GM23338 (cell line): ENCODE measurements at regions not wholly inside any gene's neighbourhood (a gene's known extent, or its start where the extent isn't known, plus 50 kb on each side); places are given as distances from the start of the nearest gene placed in this dataset.

Experiments used
- ATAC-seq: fragments of 200-7000 bp; cut with Tn5 transposase; 3 replicates; pipeline ENCODE4 v1.9.1; 2020
- DNase-seq: peaks from one replicate; pipeline ENCODE4 v3.0.0-alpha.2; 2015; ENCODE audit warnings: low spot score
- H2AFZ ChIP-seq: fragments of 200-600 bp; sonication (generic); 2 replicates; pipeline ENCODE4 v1.8.0; 2016; ENCODE audit warnings: antibody characterized with exemption, mild to moderate bottlenecking, moderate library complexity
- H3F3A ChIP-seq: fragments of 200-600 bp; sonication (generic); replicated peaks from 2 replicates; pipeline ENCODE4 v1.8.0; 2017; ENCODE audit warnings: antibody characterized with exemption, mixed run types, low read depth
- H3K27ac ChIP-seq: fragments of 200-600 bp; sonication (generic); 2 replicates; pipeline ENCODE4 v1.6.1; 2016; ENCODE audit warnings: low read depth
- H3K27me3 ChIP-seq: fragments of 200-600 bp; sonication (generic); 2 replicates; pipeline ENCODE4 v1.8.0; 2016; ENCODE audit warnings: mild to moderate bottlenecking, mixed run types, moderate library complexity; ENCODE audit not compliant: insufficient read depth
- H3K36me3 ChIP-seq: fragments of 200-600 bp; sonication (generic); 2 replicates; pipeline ENCODE4 v1.8.0; 2016; ENCODE audit warnings: mild to moderate bottlenecking; ENCODE audit not compliant: insufficient read depth
- H3K4me1 ChIP-seq: fragments of 200-600 bp; sonication (generic); 2 replicates; pipeline ENCODE4 v1.8.0; 2016; ENCODE audit warnings: mild to moderate bottlenecking, moderate library complexity; ENCODE audit not compliant: insufficient read depth
- H3K4me2 ChIP-seq: fragments of 200-600 bp; sonication (generic); 2 replicates; pipeline ENCODE4 v1.7.1; 2017; ENCODE audit warnings: mixed run types
- H3K4me3 ChIP-seq: fragments of 200-600 bp; sonication (generic); 2 replicates; pipeline ENCODE4 v1.6.1; 2016; ENCODE audit warnings: mixed run types
- H3K79me2 ChIP-seq: fragments of 200-600 bp; sonication (generic); replicated peaks from 2 replicates; pipeline ENCODE4 v1.8.0; 2017; ENCODE audit warnings: mild to moderate bottlenecking; ENCODE audit not compliant: insufficient read depth
- H3K9me2 ChIP-seq: fragments of 200-600 bp; sonication (generic); 2 replicates; pipeline ENCODE4 v1.8.0; 2017; ENCODE audit not compliant: insufficient read depth
- H4K20me1 ChIP-seq: fragments of 200-600 bp; sonication (generic); replicated peaks from 2 replicates; pipeline ENCODE4 v1.8.0; 2017; ENCODE audit warnings: mild to moderate bottlenecking; ENCODE audit not compliant: insufficient read depth
- H3K27ac Mint-ChIP-seq: 2 replicates; pipeline ENCODE4 v1.8.0; 2020; ENCODE audit warnings: inconsistent platforms, mild to moderate bottlenecking, moderate library complexity, mixed read lengths
- H3K27me3 Mint-ChIP-seq: 3 replicates; pipeline ENCODE4 v1.8.0; 2022; ENCODE audit warnings: low read depth, mild to moderate bottlenecking, moderate library complexity, mixed read lengths, inconsistent platforms; ENCODE audit not compliant: insufficient read depth, poor library complexity
- H3K36me3 Mint-ChIP-seq: 3 replicates; pipeline ENCODE4 v1.8.0; 2021; ENCODE audit warnings: low read depth, mild to moderate bottlenecking, inconsistent platforms, moderate library complexity, mixed read lengths
- H3K4me1 Mint-ChIP-seq: 3 replicates; pipeline ENCODE4 v1.8.0; 2020; ENCODE audit warnings: mild to moderate bottlenecking, inconsistent platforms, mixed read lengths
- H3K4me3 Mint-ChIP-seq: 3 replicates; pipeline ENCODE4 v1.8.0; 2021; ENCODE audit warnings: moderate library complexity, mild to moderate bottlenecking, inconsistent platforms, mixed read lengths
- H3K9me3 Mint-ChIP-seq: 3 replicates; pipeline ENCODE4 v1.8.0; 2020; ENCODE audit warnings: moderate library complexity, mild to moderate bottlenecking, inconsistent platforms, mixed read lengths
- CREB1 ChIP-seq: fragments of 250-450 bp; sonication (Bioruptor Pico); IDR thresholded peaks from 2 replicates; pipeline ENCODE4 v1.5.0; 2020; ENCODE audit warnings: low read depth, mild to moderate bottlenecking, moderate library complexity
- EZH2phosphoT487 ChIP-seq: fragments of 200-600 bp; sonication (generic); IDR thresholded peaks from one replicate; pipeline ENCODE4 v1.8.1; 2018; ENCODE audit warnings: antibody characterized with exemption; ENCODE audit not compliant: unreplicated experiment
- JUNB ChIP-seq: IDR thresholded peaks from one replicate; pipeline ENCODE4 v1.6.1; 2016; ENCODE audit warnings: antibody characterized with exemption; ENCODE audit not compliant: unreplicated experiment
- NANOG ChIP-seq: IDR thresholded peaks from 2 replicates; pipeline ENCODE4 v1.6.1; 2016; ENCODE audit warnings: antibody characterized with exemption, borderline replicate concordance
- POLR2AphosphoS5 ChIP-seq: IDR thresholded peaks from 2 replicates; pipeline ENCODE4 v1.6.1; 2016; ENCODE audit warnings: antibody characterized with exemption, low read depth
- ZNF114 ChIP-seq: fragments of 250-450 bp; sonication (Bioruptor Pico); IDR thresholded peaks from 2 replicates; pipeline ENCODE4 v1.5.0; 2020; ENCODE audit warnings: mild to moderate bottlenecking, moderate library complexity
- ZNF331 ChIP-seq: fragments of 250-450 bp; sonication (Bioruptor Pico); IDR thresholded peaks from 2 replicates; pipeline ENCODE4 v1.5.0; 2020; ENCODE audit warnings: low read depth, mild to moderate bottlenecking, moderate library complexity
- TF ChIP-seq, protein P1 (sequence below): fragments of 250-450 bp; sonication (Bioruptor Pico); IDR thresholded peaks from 2 replicates; pipeline ENCODE4 v1.5.0; 2020; ENCODE audit warnings: mild to moderate bottlenecking, moderate library complexity
- TF ChIP-seq, protein P2 (sequence below): IDR thresholded peaks from 2 replicates; pipeline ENCODE4 v1.6.1; 2016; ENCODE audit warnings: antibody characterized with exemption

DNA sequence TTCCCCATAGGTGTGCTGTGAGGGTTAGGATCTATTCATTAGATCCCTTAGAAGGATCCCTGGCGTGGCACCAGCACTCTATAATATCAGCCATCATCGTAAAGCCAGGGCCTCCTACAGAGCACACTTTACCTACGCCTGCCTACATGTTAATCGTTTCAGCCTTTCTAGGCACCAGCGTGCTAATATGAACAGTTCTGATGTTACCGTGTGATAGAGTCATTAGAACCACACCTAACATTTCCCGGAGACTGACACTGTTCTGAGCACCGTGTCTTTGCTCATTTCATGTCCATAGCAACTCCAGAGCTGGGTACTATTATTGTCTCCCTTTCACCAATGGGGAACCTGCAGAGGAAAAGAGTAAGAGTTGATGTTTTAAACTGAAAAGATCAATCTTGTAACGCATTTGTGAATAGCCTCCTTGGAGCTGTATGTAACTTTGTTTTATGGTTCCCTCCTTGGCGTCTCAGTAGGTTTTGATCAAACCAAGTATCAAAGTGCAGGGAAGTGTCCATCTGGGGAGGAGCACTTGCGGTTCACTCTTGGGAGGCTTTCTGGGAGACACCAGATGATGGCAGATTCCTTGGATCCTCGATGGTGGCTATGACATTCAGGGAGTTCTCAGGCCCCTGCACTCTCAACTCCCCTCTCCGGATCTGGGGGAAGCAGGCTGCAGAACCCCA, 73.8 kb upstream of the KCNG1 start:
- no peak overlapping the region for H3K27ac Mint-ChIP-seq
- no peaks in the 10 kb centered on the region for H3K9me2 ChIP-seq
- H3K4me2 ChIP-seq, result no peak overlapping the region
- H3K9me3 Mint-ChIP-seq, result no peaks in the 10 kb centered on the region
- DNase-seq, result no peak
- H3K27ac ChIP-seq, result no peak overlapping the region
- H3K4me3 ChIP-seq, result no peak overlapping the region
- TF ChIP-seq, protein P1, sequence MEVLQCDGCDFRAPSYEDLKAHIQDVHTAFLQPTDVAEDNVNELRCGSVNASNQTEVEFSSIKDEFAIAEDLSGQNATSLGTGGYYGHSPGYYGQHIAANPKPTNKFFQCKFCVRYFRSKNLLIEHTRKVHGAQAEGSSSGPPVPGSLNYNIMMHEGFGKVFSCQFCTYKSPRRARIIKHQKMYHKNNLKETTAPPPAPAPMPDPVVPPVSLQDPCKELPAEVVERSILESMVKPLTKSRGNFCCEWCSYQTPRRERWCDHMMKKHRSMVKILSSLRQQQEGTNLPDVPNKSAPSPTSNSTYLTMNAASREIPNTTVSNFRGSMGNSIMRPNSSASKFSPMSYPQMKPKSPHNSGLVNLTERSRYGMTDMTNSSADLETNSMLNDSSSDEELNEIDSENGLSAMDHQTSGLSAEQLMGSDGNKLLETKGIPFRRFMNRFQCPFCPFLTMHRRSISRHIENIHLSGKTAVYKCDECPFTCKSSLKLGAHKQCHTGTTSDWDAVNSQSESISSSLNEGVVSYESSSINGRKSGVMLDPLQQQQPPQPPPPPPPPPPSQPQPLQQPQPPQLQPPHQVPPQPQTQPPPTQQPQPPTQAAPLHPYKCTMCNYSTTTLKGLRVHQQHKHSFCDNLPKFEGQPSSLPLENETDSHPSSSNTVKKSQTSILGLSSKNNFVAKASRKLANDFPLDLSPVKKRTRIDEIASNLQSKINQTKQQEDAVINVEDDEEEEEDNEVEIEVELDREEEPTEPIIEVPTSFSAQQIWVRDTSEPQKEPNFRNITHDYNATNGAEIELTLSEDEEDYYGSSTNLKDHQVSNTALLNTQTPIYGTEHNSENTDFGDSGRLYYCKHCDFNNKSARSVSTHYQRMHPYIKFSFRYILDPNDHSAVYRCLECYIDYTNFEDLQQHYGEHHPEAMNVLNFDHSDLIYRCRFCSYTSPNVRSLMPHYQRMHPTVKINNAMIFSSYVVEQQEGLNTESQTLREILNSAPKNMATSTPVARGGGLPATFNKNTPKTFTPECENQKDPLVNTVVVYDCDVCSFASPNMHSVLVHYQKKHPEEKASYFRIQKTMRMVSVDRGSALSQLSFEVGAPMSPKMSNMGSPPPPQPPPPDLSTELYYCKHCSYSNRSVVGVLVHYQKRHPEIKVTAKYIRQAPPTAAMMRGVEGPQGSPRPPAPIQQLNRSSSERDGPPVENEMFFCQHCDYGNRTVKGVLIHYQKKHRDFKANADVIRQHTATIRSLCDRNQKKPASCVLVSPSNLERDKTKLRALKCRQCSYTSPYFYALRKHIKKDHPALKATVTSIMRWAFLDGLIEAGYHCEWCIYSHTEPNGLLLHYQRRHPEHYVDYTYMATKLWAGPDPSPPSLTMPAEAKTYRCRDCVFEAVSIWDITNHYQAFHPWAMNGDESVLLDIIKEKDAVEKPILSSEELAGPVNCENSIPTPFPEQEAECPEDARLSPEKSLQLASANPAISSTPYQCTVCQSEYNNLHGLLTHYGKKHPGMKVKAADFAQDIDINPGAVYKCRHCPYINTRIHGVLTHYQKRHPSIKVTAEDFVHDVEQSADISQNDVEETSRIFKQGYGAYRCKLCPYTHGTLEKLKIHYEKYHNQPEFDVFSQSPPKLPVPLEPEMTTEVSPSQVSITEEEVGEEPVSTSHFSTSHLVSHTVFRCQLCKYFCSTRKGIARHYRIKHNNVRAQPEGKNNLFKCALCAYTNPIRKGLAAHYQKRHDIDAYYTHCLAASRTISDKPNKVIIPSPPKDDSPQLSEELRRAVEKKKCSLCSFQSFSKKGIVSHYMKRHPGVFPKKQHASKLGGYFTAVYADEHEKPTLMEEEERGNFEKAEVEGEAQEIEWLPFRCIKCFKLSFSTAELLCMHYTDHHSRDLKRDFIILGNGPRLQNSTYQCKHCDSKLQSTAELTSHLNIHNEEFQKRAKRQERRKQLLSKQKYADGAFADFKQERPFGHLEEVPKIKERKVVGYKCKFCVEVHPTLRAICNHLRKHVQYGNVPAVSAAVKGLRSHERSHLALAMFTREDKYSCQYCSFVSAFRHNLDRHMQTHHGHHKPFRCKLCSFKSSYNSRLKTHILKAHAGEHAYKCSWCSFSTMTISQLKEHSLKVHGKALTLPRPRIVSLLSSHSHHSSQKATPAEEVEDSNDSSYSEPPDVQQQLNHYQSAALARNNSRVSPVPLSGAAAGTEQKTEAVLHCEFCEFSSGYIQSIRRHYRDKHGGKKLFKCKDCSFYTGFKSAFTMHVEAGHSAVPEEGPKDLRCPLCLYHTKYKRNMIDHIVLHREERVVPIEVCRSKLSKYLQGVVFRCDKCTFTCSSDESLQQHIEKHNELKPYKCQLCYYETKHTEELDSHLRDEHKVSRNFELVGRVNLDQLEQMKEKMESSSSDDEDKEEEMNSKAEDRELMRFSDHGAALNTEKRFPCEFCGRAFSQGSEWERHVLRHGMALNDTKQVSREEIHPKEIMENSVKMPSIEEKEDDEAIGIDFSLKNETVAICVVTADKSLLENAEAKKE (CRISPR knock-in tag), result no peak
- TF ChIP-seq CREB1 (CRISPR knock-in tag), result no peak
- TF ChIP-seq NANOG, result no peak
- no peak for TF ChIP-seq EZH2phosphoT487
- no peak for TF ChIP-seq JUNB
- TF ChIP-seq, protein P2, sequence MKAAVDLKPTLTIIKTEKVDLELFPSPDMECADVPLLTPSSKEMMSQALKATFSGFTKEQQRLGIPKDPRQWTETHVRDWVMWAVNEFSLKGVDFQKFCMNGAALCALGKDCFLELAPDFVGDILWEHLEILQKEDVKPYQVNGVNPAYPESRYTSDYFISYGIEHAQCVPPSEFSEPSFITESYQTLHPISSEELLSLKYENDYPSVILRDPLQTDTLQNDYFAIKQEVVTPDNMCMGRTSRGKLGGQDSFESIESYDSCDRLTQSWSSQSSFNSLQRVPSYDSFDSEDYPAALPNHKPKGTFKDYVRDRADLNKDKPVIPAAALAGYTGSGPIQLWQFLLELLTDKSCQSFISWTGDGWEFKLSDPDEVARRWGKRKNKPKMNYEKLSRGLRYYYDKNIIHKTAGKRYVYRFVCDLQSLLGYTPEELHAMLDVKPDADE, result no peak
- no peak for TF ChIP-seq ZNF114 (CRISPR knock-in tag)
- no peak for TF ChIP-seq POLR2AphosphoS5
- TF ChIP-seq ZNF331 (CRISPR knock-in tag), result no peak
- peaks cover 13% of the 10 kb centered on the region for H3K4me1 ChIP-seq
- H3K27me3 ChIP-seq, result no peaks in the 10 kb centered on the region
- H3K4me1 Mint-ChIP-seq, result peaks cover 17% of the 10 kb centered on the region
- H3F3A ChIP-seq, result no peaks in the 10 kb centered on the region
- H3K36me3 Mint-ChIP-seq, result no peaks in the 10 kb centered on the region
- no peaks in the 10 kb centered on the region for H3K36me3 ChIP-seq
- H3K27me3 Mint-ChIP-seq, result peaks cover 4% of the 10 kb centered on the region
- no peaks in the 10 kb centered on the region for H3K79me2 ChIP-seq
- no peak overlapping the region for H2AFZ ChIP-seq
- no peak overlapping the region for H3K4me3 Mint-ChIP-seq
- H4K20me1 ChIP-seq, result no peaks in the 10 kb centered on the region
- no peak for ATAC-seq
